ENCODE measurements at regions not wholly inside any gene's neighbourhood (a gene's known extent, or its start where the extent isn't known, plus 50 kb on each side); places are given as distances from the start of the nearest gene placed in this dataset.

GRCh38 chr1:244276646-244277045, 175.1 kb downstream of the ADSS2 start:
- no peak for TF ChIP-seq CTCF (conservative IDR thresholded peaks at IDR 0.05 in 1 of 2, IDR thresholded peaks at IDR 0.05 in 1 of 2; ENCODE audit: extremely low read depth in 1 of 2, insufficient read depth in 1 of 2, low read depth in 1 of 2, low read length in 2 of 2)
- TF ChIP-seq EZH2 (IDR thresholded peaks at IDR 0.05; ENCODE audit: borderline replicate concordance, low read length): no peak

All from mammary epithelial cell (primary cell).